HCT116 (cell line): ENCODE measurements at regions not wholly inside any gene's neighbourhood (a gene's known extent, or its start where the extent isn't known, plus 50 kb on each side); places are given as distances from the start of the nearest gene placed in this dataset.

Experiments
- ATAC-seq: fragments of 200-7000 bp; cut with Tn5 transposase; 2 replicates; pipeline ENCODE4 v1.9.1; 2020; ENCODE audit warnings: mild to moderate bottlenecking, moderate library complexity
- BruUV-seq: library from RNA; stranded (reverse); fragments of 400-500 nt; replicated peaks from 2 replicates; lab custom pipeline; 2021; lab: Mats Ljungman, UMichigan
- CTCF ChIA-PET: fragments of 300-600 bp; sonication (Branson Sonifier 250); formaldehyde crosslinking; loops from one replicate; lab custom pipeline; 2021; ENCODE audit warnings: antibody characterized with exemption; lab: Charles Lee
- POLR2A ChIA-PET: fragments of 300-600, 350-600 bp; sonication (Branson Sonifier 250); formaldehyde crosslinking; loops from one replicate; lab custom pipeline; 2021; ENCODE audit warnings: antibody characterized with exemption; lab: Charles Lee
- RAD21 ChIA-PET, 2 experiments: fragments of 300-600 bp; sonication (Branson Sonifier 250); formaldehyde crosslinking; loops; one replicate each; lab custom pipeline; 2023; ENCODE audit warnings: low total read pairs in 2 of 2; ENCODE audit not compliant: uncharacterized antibody in 2 of 2, unreplicated experiment in 2 of 2, low non-redundant PET in 1 of 2; lab: Charles Lee
- DNase-seq: peaks from one replicate; pipeline ENCODE4 v3.0.0-alpha.2; 2010; ENCODE audit warnings: low read depth, low spot score
- H2AFZ ChIP-seq: fragments of 200-600 bp; shearing (Covaris generic), sonication (generic); 2 replicates; pipeline ENCODE4 v1.6.1; 2017; ENCODE audit warnings: low read depth, mixed run types, mixed read lengths, antibody characterized with exemption, low read length; ENCODE audit not compliant: poor library complexity, severe bottlenecking
- H3K27ac ChIP-seq: 2 replicates; pipeline ENCODE4 v1.5.1; 2012; ENCODE audit warnings: low read depth, low read length
- H3K27me3 ChIP-seq: fragments of 200-600 bp; sonication (generic); 2 replicates; pipeline ENCODE4 v1.6.1; 2016; ENCODE audit warnings: mixed run types, low read length, mixed read lengths; ENCODE audit not compliant: insufficient read depth
- H3K36me3 ChIP-seq, 2 experiments: fragments of 200-500 bp in 1 of 2; fragments of 200-600 bp in 1 of 2; sonication (Bioruptor generic) in 1 of 2; sonication (generic) in 1 of 2; 2 replicates each; pipeline versions ENCODE4 v1.5.1 to v1.6.1; 2014 to 2016; ENCODE audit warnings: low read length in 2 of 2, inconsistent platforms in 1 of 2, mixed read lengths in 1 of 2, mixed run types in 1 of 2; ENCODE audit not compliant: insufficient read depth in 2 of 2, control insufficient read depth in 1 of 2
- H3K4me1 ChIP-seq, 2 experiments: fragments of 200-600 bp in 1 of 2; sonication (generic) in 1 of 2; 2 replicates each; pipeline versions ENCODE4 v1.5.1 to v1.6.1; 2012 to 2017; ENCODE audit warnings: low read length in 2 of 2, inconsistent platforms in 1 of 2, mild to moderate bottlenecking in 1 of 2, mixed read lengths in 1 of 2, mixed run types in 1 of 2, moderate library complexity in 1 of 2; ENCODE audit not compliant: insufficient read depth in 2 of 2, control insufficient read depth in 1 of 2
- H3K4me2 ChIP-seq: fragments of 200-600 bp; sonication (generic); 2 replicates; pipeline ENCODE4 v1.6.1; 2017; ENCODE audit warnings: mixed run types, low read length, mixed read lengths
- H3K4me3 ChIP-seq, 2 experiments: fragments of 200-600 bp in 1 of 2; sonication (generic) in 1 of 2; replicated peaks in 1 of 2; 2 replicates each; pipeline ENCODE4 v1.5.1; 2011 to 2016; ENCODE audit warnings: low read length in 2 of 2, control low read depth in 1 of 2, low read depth in 1 of 2, mild to moderate bottlenecking in 1 of 2, mixed read lengths in 1 of 2, mixed run types in 1 of 2
- H3K79me2 ChIP-seq: fragments of 200-600 bp; sonication (generic); 2 replicates; pipeline ENCODE4 v1.6.1; 2017; ENCODE audit warnings: mild to moderate bottlenecking, mixed run types, low read length, moderate library complexity, mixed read lengths; ENCODE audit not compliant: insufficient read depth
- H3K9ac ChIP-seq: fragments of 200-600 bp; sonication (generic); 2 replicates; pipeline ENCODE4 v1.6.1; 2016; ENCODE audit warnings: low read length, mixed read lengths
- H3K9me2 ChIP-seq: fragments of 200-600 bp; sonication (generic), shearing (Covaris generic); 2 replicates; pipeline ENCODE4 v1.6.1; 2017; ENCODE audit warnings: mixed run types, mild to moderate bottlenecking, moderate library complexity; ENCODE audit not compliant: insufficient read depth
- H3K9me3 ChIP-seq, 2 experiments: fragments of 200-500 bp in 1 of 2; fragments of 200-600 bp in 1 of 2; sonication (Bioruptor generic) in 1 of 2; sonication (generic) in 1 of 2; 2 replicates each; pipeline ENCODE4 v1.6.1; 2014 to 2017; ENCODE audit warnings: low read length in 2 of 2, mixed read lengths in 2 of 2, inconsistent platforms in 1 of 2, low read depth in 1 of 2, mild to moderate bottlenecking in 1 of 2, mixed run types in 1 of 2, moderate library complexity in 1 of 2; ENCODE audit not compliant: control insufficient read depth in 1 of 2, insufficient read depth in 1 of 2
- H4K20me1 ChIP-seq: fragments of 200-600 bp; sonication (generic), shearing (Covaris generic); 2 replicates; pipeline ENCODE4 v1.6.1; 2017; ENCODE audit warnings: mixed run types, mild to moderate bottlenecking, moderate library complexity; ENCODE audit not compliant: insufficient read depth
- ATF3 ChIP-seq: IDR thresholded peaks from 2 replicates; pipeline ENCODE4 v1.6.1; 2012
- CTCF ChIP-seq, 3 experiments: fragments of 200-600 bp in 1 of 3; sonication (generic) in 1 of 3; IDR thresholded peaks in 2 of 3; conservative IDR thresholded peaks in 1 of 3; 2 replicates each; pipeline ENCODE4 v1.5.1; 2012 to 2017; ENCODE audit warnings: low read depth in 2 of 3, low read length in 2 of 3, antibody characterized with exemption in 1 of 3, borderline replicate concordance in 1 of 3, control low read depth in 1 of 3, mild to moderate bottlenecking in 1 of 3, mixed read lengths in 1 of 3, mixed run types in 1 of 3, moderate library complexity in 1 of 3; ENCODE audit not compliant: insufficient read depth in 1 of 3
- EGR1 ChIP-seq: IDR thresholded peaks from 2 replicates; pipeline ENCODE4 v1.6.1; 2012; ENCODE audit warnings: low read depth
- EZH2phosphoT487 ChIP-seq: fragments of 200-600 bp; IDR thresholded peaks from 2 replicates; pipeline ENCODE4 v1.6.1; 2018; ENCODE audit warnings: antibody characterized with exemption, borderline replicate concordance
- FOSL1 ChIP-seq: IDR thresholded peaks from 2 replicates; pipeline ENCODE4 v1.6.1; 2012; ENCODE audit warnings: low read depth
- JUND ChIP-seq: IDR thresholded peaks from 2 replicates; pipeline ENCODE4 v1.6.1; 2012
- MAX ChIP-seq: IDR thresholded peaks from 2 replicates; pipeline ENCODE4 v1.6.1; 2012
- POLR2A ChIP-seq: IDR thresholded peaks from 2 replicates; pipeline ENCODE4 v1.7.0; 2011; ENCODE audit warnings: borderline replicate concordance; ENCODE audit not compliant: insufficient read depth, insufficient read length; ENCODE audit errors: extremely low read depth
- SIN3A ChIP-seq: IDR thresholded peaks from 2 replicates; pipeline ENCODE4 v1.6.1; 2012; ENCODE audit warnings: low read depth
- SP1 ChIP-seq: IDR thresholded peaks from 2 replicates; pipeline ENCODE4 v1.6.1; 2012; ENCODE audit warnings: low read depth
- SRF ChIP-seq: IDR thresholded peaks from 2 replicates; pipeline ENCODE4 v1.6.1; 2012; ENCODE audit warnings: low read depth
- TCF7L2 ChIP-seq: IDR thresholded peaks from 2 replicates; pipeline ENCODE4 v1.7.0; 2011; ENCODE audit warnings: borderline replicate concordance, inconsistent platforms; ENCODE audit not compliant: insufficient read depth, insufficient read length; ENCODE audit errors: extremely low read depth
- YY1 ChIP-seq: IDR thresholded peaks from 2 replicates; pipeline ENCODE4 v1.6.1; 2011; ENCODE audit warnings: low read length, low read depth, moderate library complexity, mild to moderate bottlenecking; ENCODE audit not compliant: insufficient replicate concordance; ENCODE audit errors: extremely low read depth
- ZBTB33 ChIP-seq: IDR thresholded peaks from 2 replicates; pipeline ENCODE4 v1.6.1; 2011; ENCODE audit warnings: mild to moderate bottlenecking, low read length, moderate library complexity; ENCODE audit not compliant: insufficient replicate concordance; ENCODE audit errors: extremely low read depth
- intact Hi-C: fragments of 100-400 bp; cut with micrococcal nuclease; formaldehyde crosslinking; loops from 2 replicates; pipeline ENCODE4 v1.10.0; 2022

- RAD21 ChIA-PET, result no interaction called here
- no peaks in the 10 kb centered on the region for H3K9me2 ChIP-seq
- TF ChIP-seq MAX (no peak), SIN3A (no peak), POLR2A (no peak), FOSL1 (no peak), CTCF (IDR thresholded peaks at IDR 0.05 in 2 of 3, conservative IDR thresholded peaks at IDR 0.05 in 1 of 3; ENCODE audit: borderline replicate concordance in 1 of 3, insufficient read depth in 1 of 3, low read depth in 2 of 3, low read length in 2 of 3) (no peak)
- TF ChIP-seq, all 23 proteins: peak for 0
- Histone ChIP-seq H3K79me2 (no peaks in the 10 kb centered on the region), H4K20me1 (no peaks in the 10 kb centered on the region), H3K4me3 (no peak overlapping the region), H2AFZ (no peak overlapping the region), H3K27me3 (no peaks in the 10 kb centered on the region), H3K9ac (no peak overlapping the region), H3K27ac (no peak overlapping the region), H3K4me1 (no peaks in the 10 kb centered on the region), H3K4me2 (no peak overlapping the region), H3K9me3 (no peaks in the 10 kb centered on the region), H3K36me3 (no peaks in the 10 kb centered on the region)
- no TSS peak for BruUV-seq
- ChIA-PET POLR2A (no interaction called here), CTCF (no interaction called here)
- ATAC-seq (no peak), DNase-seq (no peak)
- intact Hi-C loops, result no loop called here
Measured at GRCh38 chr14:42848652-42849051, 1242.0 kb downstream of the LRFN5 start.

GRCh38 chr14:42814817-42815216 lies 1208.1 kb downstream of the LRFN5 start:
- H3K4me2 ChIP-seq, result no peak overlapping the region
- no peaks in the 10 kb centered on the region for H3K4me1 ChIP-seq
- H3K79me2 ChIP-seq, result no peaks in the 10 kb centered on the region
- RAD21 ChIA-PET, result no interaction called here
- ATAC-seq (no peak), DNase-seq (no peak)
- no peaks in the 10 kb centered on the region for H4K20me1 ChIP-seq
- BruUV-seq, result no TSS peak
- CTCF ChIA-PET, result no interaction called here
- H3K4me3 ChIP-seq, result no peak overlapping the region
- no peaks in the 10 kb centered on the region for H3K9me2 ChIP-seq
- intact Hi-C loops, result no loop called here
- POLR2A ChIA-PET, result no interaction called here
- 0 out of 4 replicates have a peak, but pooled peaks cover 0 to 2% of the 10 kb centered on the region in 2 experiments for H3K9me3 ChIP-seq
- H3K27ac ChIP-seq, result no peak overlapping the region
- no peaks in the 10 kb centered on the region for H3K36me3 ChIP-seq
- H3K27me3 ChIP-seq, result no peaks in the 10 kb centered on the region
- H2AFZ ChIP-seq, result no peak overlapping the region
- H3K9ac ChIP-seq, result no peak overlapping the region
- TF ChIP-seq ATF3 (no peak), JUND (no peak), EZH2phosphoT487 (no peak), CTCF (IDR thresholded peaks at IDR 0.05 in 2 of 3, conservative IDR thresholded peaks at IDR 0.05 in 1 of 3; ENCODE audit: borderline replicate concordance in 1 of 3, insufficient read depth in 1 of 3, low read depth in 2 of 3, low read length in 2 of 3) (no peak), EGR1 (no peak), ZBTB33 (no peak), SP1 (no peak), YY1 (no peak), SRF (no peak), TCF7L2 (no peak)
